ENCODE measurements at regions not wholly inside any gene's neighbourhood (a gene's known extent, or its start where the extent isn't known, plus 50 kb on each side); places are given as distances from the start of the nearest gene placed in this dataset.

- TF ChIP-seq EZH2 (IDR thresholded peaks at IDR 0.05; ENCODE audit: insufficient read depth, poor library complexity, severe bottlenecking) (no peak), EZH2phosphoT487 (IDR thresholded peaks at IDR 0.05; ENCODE audit: insufficient read depth, low read depth) (no peak)
Observed at GRCh38 chr2:83104202-83104601, 1354.9 kb downstream of the SUCLG1 start.

All from GM23248 (cell line).